ENCODE measurements at regions not wholly inside any gene's neighbourhood (a gene's known extent, or its start where the extent isn't known, plus 50 kb on each side); places are given as distances from the start of the nearest gene placed in this dataset.

- no peak for TF ChIP-seq CTCF (IDR thresholded peaks at IDR 0.05; ENCODE audit: low read length)
- no peak for TF ChIP-seq EZH2phosphoT487 (IDR thresholded peaks at IDR 0.05; ENCODE audit: low read length)
- TF ChIP-seq EZH2 (optimal IDR thresholded peaks at IDR 0.05; ENCODE audit: low read depth, low read length), result no peak
Measured at GRCh38 chr4:188432328-188432727, 293.1 kb downstream of the TRIML1 start.
